K562 (cell line): ENCODE measurements at regions not wholly inside any gene's neighbourhood (a gene's known extent, or its start where the extent isn't known, plus 50 kb on each side); places are given as distances from the start of the nearest gene placed in this dataset.

Experiments used
- FOXP4 ChIP-seq: sonication (generic); formaldehyde crosslinking; IDR thresholded peaks from 2 replicates; pipeline ENCODE4 v1.8.0; 2022; ENCODE audit warnings: mild to moderate bottlenecking, missing genetic modification reagents, borderline replicate concordance
- GABPB2 ChIP-seq: fragments of 250-450 bp; sonication (Bioruptor Pico); conservative IDR thresholded peaks from 2 replicates; pipeline ENCODE4 v1.5.1; 2021; ENCODE audit warnings: mild to moderate bottlenecking
- MCM2 ChIP-seq: fragments of 450-650 bp; IDR thresholded peaks from 2 replicates; pipeline ENCODE4 v1.6.1; 2017; ENCODE audit warnings: low read depth, mild to moderate bottlenecking
- RBM34 ChIP-seq: fragments of 200-400 bp; formaldehyde crosslinking; IDR thresholded peaks from 2 replicates; pipeline ENCODE4 v1.6.1; 2018; ENCODE audit warnings: low read length, borderline replicate concordance; ENCODE audit not compliant: insufficient read depth
- SMAD2 ChIP-seq: fragments of 150-350 bp; IDR thresholded peaks from 2 replicates; pipeline ENCODE4 v1.6.1; 2014; ENCODE audit warnings: low read depth, mild to moderate bottlenecking, low read length
- SMAD4 ChIP-seq: fragments of 250-450 bp; sonication (Bioruptor Pico); conservative IDR thresholded peaks from 2 replicates; pipeline ENCODE4 v1.8.0; 2021; ENCODE audit warnings: inconsistent platforms, mild to moderate bottlenecking, moderate library complexity
- SRF ChIP-seq, 2 experiments: fragments of 250-450, 450-650 bp in 1 of 2; sonication (Bioruptor Pico) in 1 of 2; sonication (generic) in 1 of 2; formaldehyde crosslinking; IDR thresholded peaks; 2 replicates each; pipeline versions ENCODE4 v1.5.0 to v1.5.1; 2020 to 2022; ENCODE audit warnings: mild to moderate bottlenecking in 1 of 2, missing genetic modification reagents in 1 of 2
- TRIM28 ChIP-seq: fragments of 450-650 bp; IDR thresholded peaks from 2 replicates; pipeline ENCODE4 v1.6.1; 2017
- ZBTB12 ChIP-seq: fragments of 250-450 bp; sonication (Bioruptor Pico); IDR thresholded peaks from 2 replicates; pipeline ENCODE4 v1.4.0; 2020
- ZNF561 ChIP-seq: fragments of 450-650 bp; formaldehyde crosslinking; conservative IDR thresholded peaks from 2 replicates; pipeline ENCODE4 v1.4.0; 2020; ENCODE audit warnings: mild to moderate bottlenecking, moderate library complexity
- ZNF639 ChIP-seq, 2 experiments: fragments of 200-800 bp in 1 of 2; sonication (Bioruptor generic) in 1 of 2; sonication (generic) in 1 of 2; formaldehyde crosslinking in 1 of 2; IDR thresholded peaks in 1 of 2; conservative IDR thresholded peaks in 1 of 2; 2 replicates each; pipeline versions ENCODE4 v1.5.0 to v1.6.1; 2016 to 2020; ENCODE audit warnings: missing compliant biosample characterization in 1 of 2, missing genetic modification characterization in 1 of 2, missing genetic modification reagents in 1 of 2
- ZNF644 ChIP-seq: fragments of 200-800 bp; sonication (Bioruptor generic); IDR thresholded peaks from 2 replicates; pipeline ENCODE4 v1.6.1; 2016; ENCODE audit warnings: low read depth, missing genetic modification characterization, missing compliant biosample characterization
- TF ChIP-seq, protein P1 (sequence below): sonication (generic); formaldehyde crosslinking; IDR thresholded peaks from 2 replicates; pipeline ENCODE4 v1.8.0; 2022; ENCODE audit warnings: mild to moderate bottlenecking, missing genetic modification reagents
- TF ChIP-seq, protein P2 (sequence below): fragments of 150-350 bp; IDR thresholded peaks from 2 replicates; pipeline ENCODE4 v1.6.1; 2014; ENCODE audit warnings: low read depth, mild to moderate bottlenecking, low read length, borderline replicate concordance
- TF ChIP-seq, protein P3 (sequence below): fragments of 450-650 bp; IDR thresholded peaks from 2 replicates; pipeline ENCODE4 v1.6.1; 2016; ENCODE audit warnings: low read depth, mild to moderate bottlenecking, moderate library complexity
- TF ChIP-seq, protein P4 (sequence below): sonication (generic); formaldehyde crosslinking; IDR thresholded peaks from 2 replicates; pipeline ENCODE4 v1.8.0; 2022; ENCODE audit warnings: mild to moderate bottlenecking, missing genetic modification reagents

DNA sequence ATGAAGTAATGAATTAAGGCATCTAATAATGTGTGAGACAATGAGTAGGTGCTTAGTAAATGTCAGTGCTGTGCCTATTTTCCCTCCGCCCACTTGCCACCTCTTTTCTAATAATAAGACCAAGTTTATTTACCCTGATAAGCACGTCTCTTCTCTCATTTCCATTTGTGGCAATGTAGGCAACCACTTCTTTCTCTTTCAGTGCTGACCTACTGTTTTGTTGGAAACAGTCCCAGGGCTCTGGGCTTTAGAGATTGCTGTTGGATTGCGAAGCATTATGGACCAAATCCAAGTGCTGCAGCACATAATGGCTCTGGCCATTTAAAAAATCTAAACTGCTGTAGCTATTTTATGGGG lies 141.3 kb upstream of the PLEKHG7 start (continued):
- TF ChIP-seq SMAD4 (CRISPR knock-in tag) (no peak), SMAD2 (no peak), RBM34 (no peak), ZNF644 (tag) (no peak), FOXP4 (CRISPR knock-in tag) (no peak), MCM2 (no peak), TRIM28 (no peak), GABPB2 (no peak), ZNF561 (CRISPR knock-in tag) (no peak), ZNF639 (CRISPR knock-in tag; conservative IDR thresholded peaks at IDR 0.05 in 1 of 2, IDR thresholded peaks at IDR 0.05 in 1 of 2) (no peak), ZBTB12 (CRISPR knock-in tag) (no peak), SRF (CRISPR knock-in tag; IDR thresholded peaks at IDR 0.05) (peak in 1 of 2 experiments; percentile 72; a peak in 1 of 4 replicates)
- TF ChIP-seq, protein P1, sequence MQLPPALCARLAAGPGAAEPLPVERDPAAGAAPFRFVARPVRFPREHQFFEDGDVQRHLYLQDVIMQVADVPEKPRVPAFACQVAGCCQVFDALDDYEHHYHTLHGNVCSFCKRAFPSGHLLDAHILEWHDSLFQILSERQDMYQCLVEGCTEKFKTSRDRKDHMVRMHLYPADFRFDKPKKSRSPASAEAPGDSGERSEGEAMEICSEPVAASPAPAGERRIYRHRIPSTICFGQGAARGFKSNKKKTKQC (CRISPR knock-in tag), result no peak
- TF ChIP-seq, protein P2, sequence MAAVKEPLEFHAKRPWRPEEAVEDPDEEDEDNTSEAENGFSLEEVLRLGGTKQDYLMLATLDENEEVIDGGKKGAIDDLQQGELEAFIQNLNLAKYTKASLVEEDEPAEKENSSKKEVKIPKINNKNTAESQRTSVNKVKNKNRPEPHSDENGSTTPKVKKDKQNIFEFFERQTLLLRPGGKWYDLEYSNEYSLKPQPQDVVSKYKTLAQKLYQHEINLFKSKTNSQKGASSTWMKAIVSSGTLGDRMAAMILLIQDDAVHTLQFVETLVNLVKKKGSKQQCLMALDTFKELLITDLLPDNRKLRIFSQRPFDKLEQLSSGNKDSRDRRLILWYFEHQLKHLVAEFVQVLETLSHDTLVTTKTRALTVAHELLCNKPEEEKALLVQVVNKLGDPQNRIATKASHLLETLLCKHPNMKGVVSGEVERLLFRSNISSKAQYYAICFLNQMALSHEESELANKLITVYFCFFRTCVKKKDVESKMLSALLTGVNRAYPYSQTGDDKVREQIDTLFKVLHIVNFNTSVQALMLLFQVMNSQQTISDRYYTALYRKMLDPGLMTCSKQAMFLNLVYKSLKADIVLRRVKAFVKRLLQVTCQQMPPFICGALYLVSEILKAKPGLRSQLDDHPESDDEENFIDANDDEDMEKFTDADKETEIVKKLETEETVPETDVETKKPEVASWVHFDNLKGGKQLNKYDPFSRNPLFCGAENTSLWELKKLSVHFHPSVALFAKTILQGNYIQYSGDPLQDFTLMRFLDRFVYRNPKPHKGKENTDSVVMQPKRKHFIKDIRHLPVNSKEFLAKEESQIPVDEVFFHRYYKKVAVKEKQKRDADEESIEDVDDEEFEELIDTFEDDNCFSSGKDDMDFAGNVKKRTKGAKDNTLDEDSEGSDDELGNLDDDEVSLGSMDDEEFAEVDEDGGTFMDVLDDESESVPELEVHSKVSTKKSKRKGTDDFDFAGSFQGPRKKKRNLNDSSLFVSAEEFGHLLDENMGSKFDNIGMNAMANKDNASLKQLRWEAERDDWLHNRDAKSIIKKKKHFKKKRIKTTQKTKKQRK, result no peak
- TF ChIP-seq, protein P3, sequence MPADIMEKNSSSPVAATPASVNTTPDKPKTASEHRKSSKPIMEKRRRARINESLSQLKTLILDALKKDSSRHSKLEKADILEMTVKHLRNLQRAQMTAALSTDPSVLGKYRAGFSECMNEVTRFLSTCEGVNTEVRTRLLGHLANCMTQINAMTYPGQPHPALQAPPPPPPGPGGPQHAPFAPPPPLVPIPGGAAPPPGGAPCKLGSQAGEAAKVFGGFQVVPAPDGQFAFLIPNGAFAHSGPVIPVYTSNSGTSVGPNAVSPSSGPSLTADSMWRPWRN, result no peak
- TF ChIP-seq, protein P4, sequence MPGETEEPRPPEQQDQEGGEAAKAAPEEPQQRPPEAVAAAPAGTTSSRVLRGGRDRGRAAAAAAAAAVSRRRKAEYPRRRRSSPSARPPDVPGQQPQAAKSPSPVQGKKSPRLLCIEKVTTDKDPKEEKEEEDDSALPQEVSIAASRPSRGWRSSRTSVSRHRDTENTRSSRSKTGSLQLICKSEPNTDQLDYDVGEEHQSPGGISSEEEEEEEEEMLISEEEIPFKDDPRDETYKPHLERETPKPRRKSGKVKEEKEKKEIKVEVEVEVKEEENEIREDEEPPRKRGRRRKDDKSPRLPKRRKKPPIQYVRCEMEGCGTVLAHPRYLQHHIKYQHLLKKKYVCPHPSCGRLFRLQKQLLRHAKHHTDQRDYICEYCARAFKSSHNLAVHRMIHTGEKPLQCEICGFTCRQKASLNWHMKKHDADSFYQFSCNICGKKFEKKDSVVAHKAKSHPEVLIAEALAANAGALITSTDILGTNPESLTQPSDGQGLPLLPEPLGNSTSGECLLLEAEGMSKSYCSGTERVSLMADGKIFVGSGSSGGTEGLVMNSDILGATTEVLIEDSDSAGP (CRISPR knock-in tag), result no peak
